ENCODE measurements at regions not wholly inside any gene's neighbourhood (a gene's known extent, or its start where the extent isn't known, plus 50 kb on each side); places are given as distances from the start of the nearest gene placed in this dataset.
A peak's percentile ranks its signal among the peaks of the same experiment; 100 is the strongest.
"Not testable (repeated sequence)": the region's sequence is repeated elsewhere in the genome, so short reads cannot be mapped to it uniquely, and the experiment has no call there.

DNA sequence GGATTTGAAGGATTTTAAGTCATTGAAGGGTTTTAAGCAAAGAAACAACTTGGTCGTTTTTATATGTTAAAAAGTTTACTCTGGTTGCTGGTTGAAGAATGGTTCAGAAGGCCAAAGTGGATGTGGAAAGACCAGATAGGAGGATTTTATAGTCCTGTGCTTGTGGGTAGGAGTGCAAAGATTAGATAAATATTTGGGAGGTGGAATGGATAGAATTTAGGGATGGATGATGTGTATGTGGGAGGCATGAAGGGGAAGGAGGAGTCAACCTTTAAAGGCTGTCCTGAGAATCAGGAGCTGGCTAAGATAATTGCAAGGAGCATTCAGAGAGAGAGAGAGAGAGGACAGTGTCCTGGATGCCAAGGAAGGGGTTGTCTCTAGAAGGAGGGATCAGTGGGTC, 190.1 kb upstream of the SPRED2 start:
- FAIRE-seq (no peak), DNase-seq (ENCODE audit: insufficient read length, low spot score) (no peak)
- no peak for TF ChIP-seq POLR2A (IDR thresholded peaks at IDR 0.05; ENCODE audit: low read depth, low read length)

DNA sequence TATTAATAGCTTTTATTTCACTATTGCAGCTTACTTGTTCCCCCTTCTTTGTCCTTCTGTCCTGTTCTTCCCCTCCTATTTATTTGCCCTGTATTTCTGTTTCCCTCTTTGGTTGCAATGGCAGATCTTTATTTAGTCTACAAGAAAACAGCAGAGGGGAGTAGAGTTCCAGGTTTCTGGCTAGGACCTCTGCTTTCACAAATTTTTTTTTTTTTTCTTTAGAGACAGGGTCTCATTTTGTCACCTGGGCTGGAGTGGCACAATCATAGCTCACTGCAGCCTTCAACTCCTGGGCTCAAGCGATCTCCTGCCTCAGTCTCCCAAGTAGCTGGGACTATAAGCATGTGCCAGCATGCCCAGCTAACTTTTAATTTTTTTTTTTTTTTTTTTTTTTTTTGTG, 188.1 kb upstream of the SPRED2 start:
- DNase-seq (ENCODE audit: insufficient read length, low spot score) (no peak), FAIRE-seq (no peak)
- TF ChIP-seq POLR2A (IDR thresholded peaks at IDR 0.05; ENCODE audit: low read depth, low read length) = no peak

DNA sequence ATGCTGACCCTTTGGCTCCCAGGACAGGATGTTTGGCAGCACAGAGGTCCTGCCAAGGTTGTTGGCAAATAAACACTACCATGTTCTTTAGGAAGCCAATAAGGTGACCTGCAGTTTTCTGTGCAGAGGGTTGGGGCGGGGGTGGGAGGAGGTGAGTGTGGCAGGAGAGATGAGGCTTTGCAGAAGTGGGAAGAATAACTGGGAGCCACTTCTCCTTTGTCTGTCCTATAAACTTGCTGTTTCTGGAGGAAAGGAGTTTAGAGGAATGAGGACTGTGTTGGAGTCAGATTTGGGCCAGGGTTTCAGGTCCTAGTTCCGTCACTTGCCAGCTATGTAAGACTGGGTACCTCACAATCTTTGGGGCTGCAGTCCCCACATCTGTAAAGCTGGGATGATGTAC, 187.6 kb upstream of the SPRED2 start:
- TF ChIP-seq POLR2A (IDR thresholded peaks at IDR 0.05; ENCODE audit: low read depth, low read length) = no peak
- FAIRE-seq (no peak), DNase-seq (ENCODE audit: insufficient read length, low spot score) (no peak)

DNA sequence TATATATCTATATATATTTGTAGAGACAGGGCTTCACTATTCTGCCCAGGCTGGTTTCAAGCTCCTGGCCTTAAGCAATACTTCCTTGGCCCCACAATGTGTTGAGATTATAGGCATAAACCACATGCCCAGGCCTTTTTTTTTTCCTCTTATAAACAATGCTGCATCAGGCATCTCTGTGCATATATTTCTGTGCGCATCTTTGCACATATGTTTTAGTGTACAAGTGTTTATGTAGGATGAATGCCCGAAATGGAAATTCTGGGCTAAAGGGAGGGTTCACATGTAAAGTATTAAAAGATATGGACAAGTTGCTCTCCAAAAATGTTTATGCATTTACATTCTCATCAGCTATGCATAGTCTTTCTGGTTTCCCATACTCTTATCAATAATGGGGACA, 183.2 kb upstream of the SPRED2 start:
- no peak for TF ChIP-seq POLR2A (IDR thresholded peaks at IDR 0.05; ENCODE audit: low read depth, low read length)
- no peak for FAIRE-seq
- DNase-seq (ENCODE audit: insufficient read length, low spot score) = no peak

DNA sequence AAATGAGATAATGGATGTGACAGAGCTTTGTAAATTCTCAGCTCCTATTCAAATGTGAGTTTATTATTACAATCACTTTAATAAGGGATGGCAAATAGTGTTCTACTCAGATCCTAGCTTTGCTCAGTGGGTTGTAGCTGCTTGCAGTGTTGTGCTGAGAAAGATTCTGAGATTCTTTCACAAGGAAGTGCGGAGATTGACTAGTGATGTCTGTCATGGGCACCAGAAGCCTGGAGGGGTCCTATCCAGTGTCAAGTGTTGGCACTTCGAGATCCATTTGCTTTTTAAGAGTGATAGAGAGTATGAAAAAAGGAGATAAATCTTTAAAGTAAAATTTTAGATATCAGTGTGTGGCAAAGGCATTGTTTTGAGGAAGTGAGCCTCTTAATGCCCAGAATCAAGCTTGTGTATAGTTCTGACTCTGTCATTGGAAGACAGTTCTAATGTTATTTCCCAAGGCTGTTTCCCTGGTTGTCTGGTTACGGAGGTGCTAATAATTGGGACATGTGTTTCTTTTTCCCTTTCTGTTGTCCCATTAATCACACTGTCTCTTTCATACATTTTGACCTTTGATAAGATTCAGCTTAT, 181.7 kb upstream of the SPRED2 start:
- no peak for TF ChIP-seq POLR2A (IDR thresholded peaks at IDR 0.05; ENCODE audit: low read depth, low read length)
- DNase-seq (ENCODE audit: insufficient read length, low spot score) (no peak), FAIRE-seq (no peak)

DNA sequence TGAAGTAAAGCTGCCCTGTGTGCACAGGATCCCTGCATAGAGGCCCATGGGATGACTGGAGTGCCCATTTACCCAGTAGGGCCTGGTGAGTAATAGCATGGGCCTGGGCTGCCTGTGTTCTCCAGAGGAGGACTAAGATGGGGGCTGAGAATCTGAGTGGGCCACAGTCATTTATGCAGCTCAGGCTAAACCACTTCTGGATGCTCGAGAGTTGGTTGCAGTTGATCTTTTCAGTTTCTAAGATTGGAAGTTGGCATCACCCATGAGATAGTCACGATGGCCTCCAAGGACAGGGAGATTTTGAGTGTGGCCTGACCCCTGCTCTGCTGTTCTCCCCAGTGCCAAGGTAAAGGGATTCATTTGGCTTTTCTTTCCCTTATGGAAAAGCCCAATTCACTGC, 179.1 kb upstream of the SPRED2 start:
- FAIRE-seq (no peak), DNase-seq (ENCODE audit: insufficient read length, low spot score) (no peak)
- no peak for TF ChIP-seq POLR2A (IDR thresholded peaks at IDR 0.05; ENCODE audit: low read depth, low read length)

DNA sequence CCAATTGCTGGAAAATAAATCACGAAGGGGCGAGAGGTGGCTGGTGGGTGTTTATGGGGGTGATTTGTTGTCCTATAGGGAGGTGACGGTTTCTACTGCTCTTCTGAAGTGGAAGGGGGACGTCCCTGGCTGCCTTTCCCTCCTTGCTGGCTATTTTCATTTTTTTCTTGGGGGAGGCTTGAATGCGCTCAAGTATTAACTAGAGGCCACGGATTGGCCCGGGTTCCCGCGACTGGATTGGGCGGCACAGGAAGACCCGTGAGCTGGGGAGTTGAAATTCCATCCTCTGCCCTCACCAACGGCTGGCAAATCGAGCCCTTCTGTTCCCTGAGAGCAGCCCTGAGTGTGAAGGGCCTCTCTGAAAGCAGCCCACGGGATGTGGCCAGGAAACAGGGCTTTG, 176.5 kb upstream of the SPRED2 start:
- no peak for FAIRE-seq
- no peak for TF ChIP-seq POLR2A (IDR thresholded peaks at IDR 0.05; ENCODE audit: low read depth, low read length)
- DNase-seq (ENCODE audit: insufficient read length, low spot score) = no peak

DNA sequence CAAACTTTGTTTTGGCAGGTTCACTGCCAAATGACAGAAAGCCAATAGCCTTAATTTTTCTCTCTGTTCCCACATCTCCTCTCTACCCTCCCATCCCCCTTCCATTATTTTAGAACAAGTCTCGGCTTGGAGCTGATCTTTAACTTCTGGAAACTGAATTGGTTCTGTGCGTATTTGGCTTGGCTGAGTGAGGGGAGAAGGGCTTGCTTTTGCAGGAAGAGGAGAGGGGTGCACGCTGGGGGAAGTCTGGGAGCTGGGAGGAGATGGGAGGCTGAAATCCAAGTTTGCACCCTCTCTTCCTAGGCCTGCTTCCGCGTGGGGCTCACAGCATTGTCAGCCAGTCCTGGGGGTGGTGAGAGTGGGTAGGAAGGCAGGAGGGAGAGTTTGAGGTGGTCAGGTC, 176.1 kb upstream of the SPRED2 start:
- DNase-seq (ENCODE audit: insufficient read length, low spot score) (no peak), FAIRE-seq (no peak)
- no peak for TF ChIP-seq POLR2A (IDR thresholded peaks at IDR 0.05; ENCODE audit: low read depth, low read length)

DNA sequence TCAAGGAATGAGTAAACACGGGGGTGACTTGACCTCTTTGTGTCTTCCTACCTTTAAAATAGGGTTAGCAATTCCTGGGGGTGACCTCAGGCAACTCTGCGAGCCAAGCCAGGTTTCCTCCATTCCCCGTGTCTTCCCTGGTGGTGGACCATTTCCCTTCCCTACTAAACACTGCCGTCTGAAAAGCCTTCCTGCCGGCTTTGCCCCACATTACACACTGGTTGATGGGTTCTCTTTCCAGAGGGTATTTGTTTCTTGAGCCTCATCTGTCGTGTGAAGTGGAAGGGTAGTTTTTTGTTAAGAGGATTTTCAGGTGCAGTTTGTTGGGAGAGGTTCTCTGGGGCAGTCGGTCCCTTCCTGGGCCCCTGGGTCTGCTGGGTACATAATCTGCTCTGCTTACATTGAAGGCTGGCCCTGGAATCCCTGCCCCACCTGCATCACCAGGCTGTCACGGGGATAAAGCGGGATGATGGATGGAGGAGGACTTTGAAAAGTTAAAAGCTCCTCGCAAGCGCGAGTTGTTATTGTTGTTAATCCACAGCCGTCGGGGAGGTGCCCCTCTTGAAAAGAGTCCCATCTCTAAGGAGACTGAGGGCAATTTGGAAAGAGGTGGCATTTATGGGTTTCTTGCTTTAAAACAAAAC, 175.4 kb upstream of the SPRED2 start:
- FAIRE-seq (no peak), DNase-seq (ENCODE audit: insufficient read length, low spot score) (no peak)
- TF ChIP-seq POLR2A (IDR thresholded peaks at IDR 0.05; ENCODE audit: low read depth, low read length) = no peak

DNA sequence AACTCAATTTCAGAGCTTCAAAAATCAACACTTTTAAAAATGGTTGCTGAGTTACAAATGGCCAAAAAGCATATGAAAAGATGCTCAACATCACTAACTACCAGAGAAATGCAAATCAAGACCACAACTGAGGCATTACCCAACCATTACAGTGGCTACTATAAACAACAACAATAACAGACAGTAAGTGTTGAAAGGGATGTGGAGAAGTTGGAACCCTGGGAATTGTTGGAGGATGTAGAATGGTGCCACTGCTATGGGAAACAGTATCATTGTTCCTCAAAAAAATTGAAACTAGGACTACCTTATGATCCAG, 173.3 kb upstream of the SPRED2 start:
- FAIRE-seq (no peak), DNase-seq (ENCODE audit: insufficient read length, low spot score) (no peak)
- TF ChIP-seq POLR2A (IDR thresholded peaks at IDR 0.05; ENCODE audit: low read depth, low read length) = no peak

DNA sequence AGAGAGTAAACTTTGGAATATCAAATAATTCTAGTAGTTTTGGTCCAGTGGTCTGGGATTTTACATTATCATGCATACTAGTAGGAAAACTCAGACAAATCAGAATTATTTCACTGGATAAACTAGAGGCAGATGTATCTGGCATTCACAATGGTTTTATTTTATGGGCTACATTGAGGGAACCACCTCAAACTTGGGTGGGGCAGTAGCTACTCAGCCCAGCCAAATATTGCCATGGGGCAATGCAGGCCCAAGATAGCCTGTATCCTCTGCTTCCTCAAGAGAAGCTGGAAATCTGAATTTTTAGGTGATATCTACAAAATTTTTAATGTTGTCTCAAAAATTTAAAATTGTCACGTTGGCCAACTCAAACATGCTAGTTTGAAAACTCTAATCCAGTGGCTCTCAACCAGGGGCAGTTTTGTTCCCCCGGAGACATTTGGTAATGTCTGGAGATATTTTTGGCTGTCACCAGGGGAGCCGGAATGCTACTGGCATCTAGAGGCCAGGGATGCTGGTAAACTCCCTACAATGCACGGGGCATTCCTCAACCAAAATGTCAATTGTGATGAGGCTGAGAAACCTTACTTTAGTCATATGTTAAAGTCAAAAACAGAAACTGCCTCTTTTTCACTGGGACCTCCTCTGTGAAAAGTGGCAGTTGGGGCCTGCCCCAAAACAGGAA, 172.8 kb upstream of the SPRED2 start:
- DNase-seq (ENCODE audit: insufficient read length, low spot score) (no peak), FAIRE-seq (no peak)
- TF ChIP-seq POLR2A (IDR thresholded peaks at IDR 0.05; ENCODE audit: low read depth, low read length) = no peak

DNA sequence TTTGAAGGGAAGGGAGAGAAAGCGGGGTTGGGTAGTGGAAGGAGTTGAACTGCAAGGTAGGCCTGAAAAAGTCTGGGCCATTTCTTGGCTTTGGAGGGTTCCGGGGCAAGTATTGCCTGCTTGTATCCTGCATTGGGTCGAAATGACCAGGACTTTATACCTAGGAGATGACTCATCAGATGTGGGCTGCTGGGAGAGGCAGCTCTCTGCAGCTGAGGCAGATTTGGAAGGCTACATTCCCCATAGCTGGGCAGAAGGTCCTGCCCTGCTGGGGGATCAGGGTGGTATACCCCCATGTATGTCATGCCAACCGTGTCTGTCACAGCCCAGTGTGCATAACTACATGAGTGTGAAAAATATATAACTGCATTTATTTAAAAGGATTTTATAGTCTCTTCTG, 171.8 kb upstream of the SPRED2 start:
- no peak for TF ChIP-seq POLR2A (IDR thresholded peaks at IDR 0.05; ENCODE audit: low read depth, low read length)
- peak; percentile 64 for FAIRE-seq
- peak; percentile 31 for DNase-seq (ENCODE audit: insufficient read length, low spot score)

DNA sequence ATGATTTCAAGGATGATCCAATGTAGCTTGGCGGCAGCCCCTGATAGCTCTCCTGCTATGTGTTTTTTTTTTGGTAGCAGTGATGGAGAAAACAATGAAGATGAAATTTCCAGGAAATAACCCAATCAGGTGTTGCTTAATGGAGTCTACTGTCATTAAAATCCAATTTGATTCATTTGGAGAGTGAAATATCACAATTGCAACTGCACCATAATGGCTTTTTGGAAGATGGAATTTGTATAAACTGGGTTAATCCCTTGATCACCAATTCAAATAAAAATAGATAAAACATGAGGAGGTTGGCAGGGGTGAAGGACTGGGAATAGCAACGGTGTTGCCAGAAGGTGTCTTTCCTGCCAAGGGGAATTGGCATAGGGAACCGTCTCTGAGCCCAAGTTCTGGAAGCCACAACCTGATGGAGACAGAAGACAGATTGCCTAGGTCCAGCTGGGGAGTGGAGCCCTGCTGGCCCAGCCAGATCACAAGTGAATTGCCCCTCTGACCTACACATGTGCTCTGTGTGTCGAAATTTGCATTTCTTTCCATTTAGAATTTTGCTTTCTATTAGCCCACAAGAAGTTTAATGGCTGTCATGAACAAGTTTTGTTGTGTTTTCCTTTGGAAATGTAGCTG, 170.3 kb upstream of the SPRED2 start:
- TF ChIP-seq POLR2A (IDR thresholded peaks at IDR 0.05; ENCODE audit: low read depth, low read length) = no peak
- FAIRE-seq (no peak), DNase-seq (ENCODE audit: insufficient read length, low spot score) (no peak)

DNA sequence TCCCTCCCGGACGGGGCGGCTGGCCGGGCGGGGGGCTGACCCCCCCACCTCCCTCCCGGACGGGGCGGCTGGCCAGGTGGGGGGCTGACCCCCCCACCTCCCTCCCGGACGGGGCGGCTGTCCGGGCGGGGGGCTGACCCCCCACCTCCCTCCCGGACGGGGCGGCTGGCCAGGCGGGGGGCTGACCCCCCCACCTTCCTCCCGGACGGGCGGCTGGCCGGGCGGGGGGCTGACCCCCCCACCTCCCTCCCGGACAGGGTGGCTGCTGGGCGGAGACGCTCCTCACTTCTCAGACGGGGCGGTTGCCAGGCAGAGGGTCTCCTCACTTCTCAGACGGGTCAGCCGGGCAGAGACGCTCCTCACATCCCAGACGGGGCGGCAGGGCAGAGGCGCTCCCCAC, 168.5 kb upstream of the SPRED2 start:
- not testable (repeated sequence) for FAIRE-seq; DNase-seq (ENCODE audit: insufficient read length, low spot score)

DNA sequence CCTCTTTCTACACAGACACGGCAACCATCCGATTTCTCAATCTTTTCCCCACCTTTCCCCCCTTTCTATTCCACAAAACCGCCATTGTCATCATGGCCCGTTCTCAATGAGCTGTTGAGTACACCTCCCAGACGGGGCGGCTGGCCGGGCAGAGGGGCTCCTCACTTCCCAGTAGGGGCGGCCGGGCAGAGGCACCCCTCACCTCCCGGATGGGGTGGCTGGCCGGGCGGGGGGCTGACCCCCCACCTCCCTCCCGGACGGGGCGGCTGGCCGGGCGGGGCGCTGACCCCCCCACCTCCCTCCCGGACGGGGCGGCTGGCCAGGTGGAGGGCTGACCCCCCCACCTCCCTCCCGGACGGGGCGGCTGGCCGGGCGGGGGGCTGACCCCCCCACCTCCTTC, 168.0 kb upstream of the SPRED2 start:
- DNase-seq (ENCODE audit: insufficient read length, low spot score); FAIRE-seq: not testable (repeated sequence)
